Activated naive CD8-positive, alpha-beta T cell treated with anti-CD3 and anti-CD28 coated beads, Interleukin-2, amount 10 ng/mL, durations not matched to agents 7 days and 5 days (primary cell): ENCODE measurements at regions not wholly inside any gene's neighbourhood (a gene's known extent, or its start where the extent isn't known, plus 50 kb on each side); places are given as distances from the start of the nearest gene placed in this dataset.

Experiments
- ATAC-seq: fragments of 150-1000 bp; cut with Tn5 transposase; one replicate; pipeline ENCODE4 v1.10.0; 2021; ENCODE audit warnings: low read depth, moderate library complexity
- POLR2A ChIA-PET: fragments of 350-600 bp; sonication (Branson Sonifier 250); formaldehyde crosslinking; loops from one replicate; lab custom pipeline; 2021; ENCODE audit warnings: antibody characterized with exemption; lab: Charles Lee
- DNase-seq: peaks from one replicate; pipeline ENCODE4 v3.0.0; 2021
- H3K27ac Mint-ChIP-seq: one replicate; pipeline ENCODE4 v1.8.0; 2022; ENCODE audit warnings: mild to moderate bottlenecking, mixed read lengths
- H3K27me3 Mint-ChIP-seq: one replicate; pipeline ENCODE4 v1.8.0; 2022; ENCODE audit warnings: mild to moderate bottlenecking, moderate library complexity, mixed read lengths
- H3K36me3 Mint-ChIP-seq: one replicate; pipeline ENCODE4 v1.8.0; 2021; ENCODE audit warnings: mild to moderate bottlenecking, mixed read lengths
- H3K4me1 Mint-ChIP-seq: one replicate; pipeline ENCODE4 v1.8.0; 2021; ENCODE audit warnings: mixed read lengths
- H3K4me3 Mint-ChIP-seq: one replicate; pipeline ENCODE4 v1.8.0; 2022; ENCODE audit warnings: mild to moderate bottlenecking, moderate library complexity, mixed read lengths
- H3K9me3 Mint-ChIP-seq: one replicate; pipeline ENCODE4 v1.8.0; 2021; ENCODE audit warnings: mixed read lengths

- no peak for DNase-seq
- POLR2A ChIA-PET: no interaction called here
- Mint-ChIP-seq H3K27ac (no peak overlapping the region), H3K27me3 (peaks cover 59% of the 10 kb centered on the region), H3K4me3 (no peak overlapping the region), H3K4me1 (peaks cover 2% of the 10 kb centered on the region), H3K9me3 (no peaks in the 10 kb centered on the region), H3K36me3 (no peaks in the 10 kb centered on the region)
- no peak for ATAC-seq
Observed at GRCh38 chr11:43558556-43559127, 121.9 kb upstream of the HSD17B12 start.

DNA sequence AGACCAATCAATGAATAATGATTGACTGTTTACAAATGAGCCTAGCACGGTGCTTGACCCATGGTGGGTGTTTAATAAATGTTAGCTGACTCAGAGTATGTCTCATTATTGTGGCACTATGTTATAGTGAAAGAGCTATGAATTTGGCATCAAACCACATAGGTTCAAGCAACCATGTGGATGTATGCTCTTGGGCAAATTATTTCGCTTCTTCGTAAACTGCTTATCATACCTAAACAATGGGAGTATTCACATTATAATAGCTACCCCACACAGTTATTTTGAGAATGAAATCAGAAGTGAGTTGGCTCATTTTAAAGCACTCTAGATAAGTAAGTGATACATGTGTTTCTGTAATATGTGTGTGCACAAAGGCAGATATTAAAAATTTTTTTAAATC lies 118.7 kb upstream of the HSD17B12 start:
- Mint-ChIP-seq H3K4me1 (peaks cover 2% of the 10 kb centered on the region), H3K27ac (no peak overlapping the region), H3K27me3 (peaks cover 32% of the 10 kb centered on the region), H3K36me3 (no peaks in the 10 kb centered on the region), H3K4me3 (no peak overlapping the region), H3K9me3 (no peaks in the 10 kb centered on the region)
- POLR2A ChIA-PET: no interaction called here
- no peak for DNase-seq
- ATAC-seq: no peak

DNA sequence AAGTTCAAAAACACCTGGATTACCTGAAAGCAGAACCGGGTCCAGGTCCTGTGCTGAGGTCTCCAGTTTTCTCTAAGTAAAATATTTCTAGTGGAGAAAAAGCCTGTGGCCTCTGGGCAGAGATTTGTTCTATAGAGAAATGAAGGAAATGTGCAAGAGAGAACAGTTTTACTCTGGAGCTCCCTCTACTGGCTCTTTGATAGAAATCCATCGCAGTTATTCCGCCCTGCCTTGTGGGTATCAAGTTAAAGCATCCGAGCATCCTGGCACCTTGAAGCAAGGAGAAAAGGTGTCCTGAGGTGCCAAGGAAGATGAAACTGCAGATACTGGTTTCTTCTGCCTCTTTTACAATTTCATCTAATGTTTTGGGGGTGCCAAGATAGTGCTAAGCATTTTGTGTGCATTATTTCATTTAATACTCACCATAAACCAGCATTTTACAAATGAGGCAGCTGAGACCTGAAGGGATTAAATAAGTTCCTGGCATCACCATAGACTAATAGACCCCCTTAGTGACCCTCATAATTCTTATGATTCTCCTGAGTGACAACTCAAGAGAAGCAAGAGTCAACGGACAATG lies 113.1 kb upstream of the HSD17B12 start:
- peaks cover 38% of the 10 kb centered on the region for H3K27me3 Mint-ChIP-seq
- DNase-seq (no peak), ATAC-seq (no peak)
- H3K4me1 Mint-ChIP-seq: no peaks in the 10 kb centered on the region
- H3K9me3 Mint-ChIP-seq: no peaks in the 10 kb centered on the region
- no peak overlapping the region for H3K4me3 Mint-ChIP-seq
- POLR2A ChIA-PET: no interaction called here
- no peak overlapping the region for H3K27ac Mint-ChIP-seq
- H3K36me3 Mint-ChIP-seq: no peaks in the 10 kb centered on the region

DNA sequence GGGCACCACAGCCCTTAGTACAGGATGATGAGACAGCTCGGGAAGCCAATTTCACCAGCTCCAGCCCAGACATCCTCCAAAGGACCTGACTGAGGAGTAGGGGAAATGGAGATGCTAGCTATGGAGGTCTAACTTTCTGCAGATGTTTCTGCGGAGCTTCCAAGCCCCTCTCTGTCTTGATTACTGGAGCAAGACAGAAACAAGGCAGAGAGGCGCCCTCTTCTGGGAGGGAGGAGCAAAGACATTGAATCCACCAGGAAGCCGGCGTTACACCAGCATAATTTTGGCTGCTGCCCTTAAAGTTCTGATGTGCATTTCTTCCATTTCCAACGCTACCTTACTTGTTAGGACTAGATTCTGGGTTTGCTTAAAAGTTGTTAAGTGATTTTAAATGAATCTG lies 107.3 kb upstream of the HSD17B12 start:
- Mint-ChIP-seq H3K4me3 (no peak overlapping the region), H3K27me3 (peaks cover 84% of the 10 kb centered on the region), H3K9me3 (no peaks in the 10 kb centered on the region), H3K27ac (no peak overlapping the region), H3K4me1 (peaks cover 20% of the 10 kb centered on the region), H3K36me3 (peaks cover 1% of the 10 kb centered on the region)
- no peak for DNase-seq
- POLR2A ChIA-PET: no interaction called here
- ATAC-seq: no peak

GRCh38 chr11:43573873-43574272 lies 106.7 kb upstream of the HSD17B12 start:
- POLR2A ChIA-PET: no interaction called here
- H3K4me3 Mint-ChIP-seq: no peak overlapping the region
- peaks cover 84% of the 10 kb centered on the region for H3K27me3 Mint-ChIP-seq
- peaks cover 22% of the 10 kb centered on the region for H3K4me1 Mint-ChIP-seq
- DNase-seq (no peak), ATAC-seq (no peak)
- no peak overlapping the region for H3K27ac Mint-ChIP-seq
- H3K36me3 Mint-ChIP-seq: peaks cover 1% of the 10 kb centered on the region
- H3K9me3 Mint-ChIP-seq: no peaks in the 10 kb centered on the region

- POLR2A ChIA-PET: no interaction called here
- Mint-ChIP-seq H3K36me3 (peaks cover 1% of the 10 kb centered on the region), H3K4me1 (peaks cover 23% of the 10 kb centered on the region), H3K4me3 (no peak overlapping the region), H3K27me3 (peaks cover 86% of the 10 kb centered on the region), H3K27ac (no peak overlapping the region), H3K9me3 (no peaks in the 10 kb centered on the region)
- ATAC-seq (no peak), DNase-seq (no peak)
Observed at GRCh38 chr11:43574411-43574810, 106.1 kb upstream of the HSD17B12 start.

DNA sequence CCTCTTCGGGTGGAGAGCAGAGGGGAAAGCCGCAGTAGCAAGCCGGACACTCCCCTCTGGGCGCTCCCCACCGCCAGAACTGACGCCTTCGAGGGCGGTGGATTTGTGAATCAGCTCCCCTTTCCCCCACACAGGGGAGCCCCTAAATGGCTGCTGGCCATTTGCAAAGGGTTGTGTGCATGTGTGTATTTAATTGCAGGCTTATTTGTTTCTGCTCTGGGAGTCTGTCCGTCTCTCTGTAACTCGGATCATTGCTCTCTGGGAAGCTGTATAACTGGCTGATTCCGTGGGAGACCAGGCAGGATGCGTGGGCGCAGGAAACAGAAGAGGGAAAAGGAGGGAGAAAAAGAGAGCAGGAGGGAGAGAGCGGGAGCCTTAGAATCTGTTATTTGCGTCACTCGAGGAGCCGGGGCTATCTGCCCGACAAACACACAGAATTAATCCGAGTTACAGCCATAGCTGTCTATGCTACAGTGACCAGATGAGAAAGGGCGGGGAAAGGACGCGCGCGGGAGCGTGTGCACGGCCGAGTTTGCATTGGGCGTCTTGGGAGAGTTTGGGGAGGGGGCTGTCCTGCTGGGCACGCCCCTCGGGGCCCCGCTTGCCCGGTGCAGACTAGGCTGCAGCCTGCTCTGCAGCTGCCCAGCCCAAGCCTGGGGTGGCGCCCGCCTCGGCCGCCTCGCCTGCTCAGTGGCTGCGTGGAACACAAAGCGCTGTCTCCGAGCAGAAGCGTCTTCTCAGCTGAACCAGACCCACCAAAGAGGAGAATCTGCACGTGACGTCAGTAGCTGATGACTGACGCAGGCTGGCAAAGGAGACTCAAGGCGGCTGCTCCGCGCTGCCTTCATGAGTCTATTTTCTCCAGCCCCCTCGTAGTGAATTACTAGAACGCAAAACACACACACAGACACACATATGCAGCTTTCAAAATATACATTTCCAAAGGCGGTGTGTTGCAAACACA lies 105.3 kb upstream of the HSD17B12 start:
- Mint-ChIP-seq H3K27me3 (peaks cover 84% of the 10 kb centered on the region), H3K9me3 (no peaks in the 10 kb centered on the region), H3K4me3 (peak overlapping the region; percentile 30), H3K27ac (no peak overlapping the region), H3K4me1 (peaks cover 25% of the 10 kb centered on the region), H3K36me3 (peaks cover 1% of the 10 kb centered on the region)
- ATAC-seq (no peak), DNase-seq (peak; percentile 35)
- POLR2A ChIA-PET: no interaction called here

- H3K9me3 Mint-ChIP-seq: no peaks in the 10 kb centered on the region
- ATAC-seq (no peak), DNase-seq (no peak)
- peaks cover 91% of the 10 kb centered on the region for H3K27me3 Mint-ChIP-seq
- POLR2A ChIA-PET: no interaction called here
- no peak overlapping the region for H3K4me3 Mint-ChIP-seq
- H3K4me1 Mint-ChIP-seq: peaks cover 32% of the 10 kb centered on the region
- peaks cover 1% of the 10 kb centered on the region for H3K36me3 Mint-ChIP-seq
- peak overlapping the region; percentile 48 for H3K27ac Mint-ChIP-seq
Observed at GRCh38 chr11:43575913-43576310, 104.6 kb upstream of the HSD17B12 start.

DNA sequence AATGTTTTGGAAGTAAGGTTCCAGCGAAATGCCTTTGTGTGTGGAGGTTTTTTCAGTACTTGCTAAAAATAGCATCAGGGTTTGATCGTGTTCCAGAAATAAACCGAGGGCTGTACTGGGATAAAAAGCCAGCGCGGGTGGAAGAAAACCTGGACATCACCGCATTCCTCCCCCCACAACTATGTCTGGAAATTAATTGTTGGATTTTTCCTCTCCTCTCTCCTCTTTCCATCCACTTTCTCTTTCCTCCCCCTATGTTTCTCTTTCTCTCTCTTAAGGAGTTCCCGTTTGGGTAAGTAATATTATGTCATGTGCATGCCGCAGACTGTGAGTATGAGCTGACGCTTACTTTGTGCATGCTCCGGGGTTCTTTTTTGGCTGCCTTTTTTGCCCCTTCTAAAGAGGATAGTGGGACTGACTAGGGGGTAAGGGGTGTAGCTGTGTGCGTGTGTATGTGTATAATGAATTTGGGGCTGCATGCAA lies 104.2 kb upstream of the HSD17B12 start:
- Mint-ChIP-seq H3K36me3 (peaks cover 1% of the 10 kb centered on the region), H3K27ac (no peak overlapping the region), H3K4me3 (peak overlapping the region; percentile 4), H3K4me1 (peaks cover 34% of the 10 kb centered on the region), H3K9me3 (no peaks in the 10 kb centered on the region), H3K27me3 (peaks cover 91% of the 10 kb centered on the region)
- DNase-seq (no peak), ATAC-seq (no peak)
- POLR2A ChIA-PET: no interaction called here

DNA sequence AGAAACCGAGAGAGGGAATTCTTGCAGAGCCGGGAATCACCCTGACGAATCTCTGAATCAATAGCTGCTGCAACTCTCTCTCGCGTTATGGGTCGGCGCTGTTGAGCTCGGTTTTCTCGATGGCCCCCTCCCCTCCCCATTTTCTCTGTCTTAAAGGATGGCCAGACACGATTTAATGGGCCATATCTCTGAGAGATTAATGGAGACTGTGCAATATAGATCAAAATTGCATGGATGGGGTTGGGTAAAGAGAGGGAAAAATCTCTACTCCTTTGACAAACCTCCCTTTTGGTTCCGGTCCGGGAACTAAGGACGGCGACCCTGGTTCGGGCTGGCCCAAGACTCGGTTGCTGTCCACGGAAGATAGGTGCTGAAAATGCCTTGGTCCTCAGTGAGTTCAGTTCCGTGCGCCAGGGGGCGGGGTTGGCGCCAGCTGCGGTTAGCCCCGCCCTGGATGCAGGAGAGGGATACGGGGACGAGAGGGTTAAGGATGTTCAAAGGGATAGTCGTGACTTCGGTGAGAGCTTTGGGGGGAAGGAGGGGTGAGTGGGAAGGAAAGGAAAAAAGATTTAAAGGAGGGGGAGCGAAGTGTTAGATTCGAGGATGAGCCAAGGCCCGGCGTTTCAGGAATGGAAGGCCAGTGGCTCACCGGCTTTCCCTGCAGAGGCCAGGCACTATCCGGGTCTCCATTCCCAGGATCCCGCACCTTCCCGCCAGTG lies 103.6 kb upstream of the HSD17B12 start:
- no peak for ATAC-seq
- POLR2A ChIA-PET: no interaction called here
- Mint-ChIP-seq H3K4me1 (peaks cover 36% of the 10 kb centered on the region), H3K4me3 (peak overlapping the region; percentile 50), H3K27ac (peak overlapping the region; percentile 24), H3K9me3 (no peaks in the 10 kb centered on the region), H3K27me3 (peaks cover 91% of the 10 kb centered on the region), H3K36me3 (peaks cover 1% of the 10 kb centered on the region)
- DNase-seq: peak; percentile 44

- Mint-ChIP-seq H3K27ac (no peak overlapping the region), H3K4me3 (no peak overlapping the region), H3K4me1 (peaks cover 37% of the 10 kb centered on the region), H3K36me3 (peaks cover 1% of the 10 kb centered on the region), H3K27me3 (peaks cover 94% of the 10 kb centered on the region), H3K9me3 (no peaks in the 10 kb centered on the region)
- POLR2A ChIA-PET: no interaction called here
- DNase-seq (no peak), ATAC-seq (no peak)
Observed at GRCh38 chr11:43577566-43578264, 102.8 kb upstream of the HSD17B12 start.

DNA sequence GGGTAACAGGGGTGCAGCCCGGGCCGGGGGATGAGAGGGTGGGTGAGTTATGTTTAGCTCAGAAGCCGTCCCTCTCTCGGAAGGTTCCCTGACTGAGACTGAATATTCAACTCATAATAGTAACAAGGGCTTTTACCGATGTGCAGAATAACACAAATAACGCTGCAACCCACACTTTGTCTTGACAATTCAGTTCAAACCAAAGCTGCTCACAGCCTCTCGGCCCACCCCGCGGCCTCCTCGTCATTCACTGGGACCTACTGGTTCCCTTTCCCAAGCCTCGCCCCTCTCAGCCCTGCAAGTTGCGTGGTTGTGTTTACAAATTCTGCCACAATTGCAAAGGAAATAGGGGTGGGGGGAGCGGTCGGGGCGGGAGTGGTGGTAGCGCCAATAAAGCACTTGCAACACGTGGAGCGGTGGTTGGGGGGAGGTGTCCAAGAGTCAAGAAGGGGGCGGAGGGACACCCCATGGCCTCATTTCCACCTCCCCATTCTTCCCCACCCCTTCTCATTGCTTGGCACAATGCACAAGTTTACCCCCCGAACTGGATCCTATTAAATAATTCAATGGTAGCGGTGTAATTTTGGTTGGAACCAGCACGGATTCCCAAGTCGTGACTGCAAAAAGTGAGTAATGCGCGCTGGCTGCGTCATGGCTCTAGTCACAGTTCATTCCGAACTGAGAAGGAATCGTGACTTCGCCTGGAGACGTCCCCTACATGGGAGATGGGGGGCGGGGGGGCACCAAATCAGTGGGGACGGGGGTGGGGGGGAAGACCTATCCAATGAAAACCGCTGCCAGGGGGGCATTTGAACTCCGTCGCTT lies 102.0 kb upstream of the HSD17B12 start:
- DNase-seq (no peak), ATAC-seq (no peak)
- H3K9me3 Mint-ChIP-seq: no peaks in the 10 kb centered on the region
- H3K4me1 Mint-ChIP-seq: peaks cover 37% of the 10 kb centered on the region
- peaks cover 1% of the 10 kb centered on the region for H3K36me3 Mint-ChIP-seq
- no peak overlapping the region for H3K27ac Mint-ChIP-seq
- peak overlapping the region; percentile 73 for H3K4me3 Mint-ChIP-seq
- POLR2A ChIA-PET: no interaction called here
- peaks cover 94% of the 10 kb centered on the region for H3K27me3 Mint-ChIP-seq
